ENCODE measurements at regions not wholly inside any gene's neighbourhood (a gene's known extent, or its start where the extent isn't known, plus 50 kb on each side); places are given as distances from the start of the nearest gene placed in this dataset.
"Not testable (repeated sequence)": the region's sequence is repeated elsewhere in the genome, so short reads cannot be mapped to it uniquely, and the experiment has no call there.

- DNase-seq, result not testable (repeated sequence)
Observed at GRCh38 chr15:101876031-101876430, 64.0 kb downstream of the OR4F15 start.

DNA sequence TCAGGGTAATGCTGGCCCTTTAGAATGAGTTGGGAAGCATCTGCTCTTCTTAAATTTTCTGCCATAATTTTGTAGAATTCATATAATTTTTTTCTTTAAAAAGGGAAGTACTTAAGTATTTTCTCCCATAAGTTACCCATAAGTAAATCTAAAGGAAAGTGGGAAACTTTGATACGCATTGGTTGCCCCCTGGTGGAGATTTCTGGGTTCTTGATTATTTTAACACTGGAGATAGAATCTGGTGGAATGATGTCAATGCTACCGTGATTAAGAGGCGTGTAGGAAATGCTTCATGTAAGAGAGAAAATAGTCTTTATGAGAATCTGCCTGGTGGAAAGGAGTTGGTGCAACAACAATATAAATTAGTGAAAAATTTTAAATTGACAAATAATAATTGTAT lies 65.6 kb downstream of the OR4F15 start:
- DNase-seq, result not testable (repeated sequence)

DNA sequence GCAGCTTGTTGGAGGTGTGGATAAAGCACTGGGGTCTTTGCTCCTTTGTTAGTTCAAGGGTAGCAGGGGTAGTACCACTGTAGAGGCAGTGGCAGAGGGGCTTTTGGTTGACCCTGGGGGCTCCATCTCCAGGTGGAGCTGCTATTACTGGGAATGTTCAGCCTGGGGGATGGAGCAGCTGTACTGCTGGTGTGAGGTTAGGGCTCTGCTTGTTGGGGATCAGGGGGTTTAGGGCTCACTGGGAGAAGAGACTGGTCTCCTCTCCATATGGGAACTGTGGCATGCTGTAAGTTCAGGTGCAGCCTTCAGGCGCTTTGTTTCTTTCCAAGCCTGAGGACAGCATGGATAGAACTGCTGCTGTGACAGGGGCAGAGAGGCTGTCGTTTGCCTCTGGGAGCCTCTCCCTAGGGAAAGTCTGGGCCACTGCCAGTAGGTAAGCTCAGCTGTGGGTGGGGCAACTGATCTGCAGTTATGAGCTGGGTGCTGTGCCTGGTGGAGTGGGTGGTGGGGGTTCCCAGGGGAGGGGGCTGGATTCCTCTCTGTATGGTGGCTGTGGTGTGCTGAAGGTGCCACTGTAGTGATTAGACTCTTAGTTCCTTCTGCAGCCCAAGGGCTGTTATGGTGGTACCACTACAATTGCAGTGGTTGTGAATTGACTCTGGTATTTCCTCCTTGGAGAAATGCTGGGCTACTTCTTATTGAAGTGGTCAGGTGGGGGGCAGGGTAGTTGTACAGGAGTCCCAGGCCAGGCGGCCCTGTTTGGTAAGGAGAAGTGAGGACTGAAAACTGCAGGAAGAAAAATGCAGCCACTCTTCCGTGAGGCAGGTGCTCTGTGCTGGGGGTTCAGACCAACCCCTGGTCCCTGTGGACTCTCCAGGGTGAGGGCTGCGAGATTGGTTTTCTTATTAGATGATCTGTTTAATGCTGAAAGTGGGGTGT lies 100.6 kb downstream of the OR4F15 start:
- DNase-seq, result not testable (repeated sequence)

DNA sequence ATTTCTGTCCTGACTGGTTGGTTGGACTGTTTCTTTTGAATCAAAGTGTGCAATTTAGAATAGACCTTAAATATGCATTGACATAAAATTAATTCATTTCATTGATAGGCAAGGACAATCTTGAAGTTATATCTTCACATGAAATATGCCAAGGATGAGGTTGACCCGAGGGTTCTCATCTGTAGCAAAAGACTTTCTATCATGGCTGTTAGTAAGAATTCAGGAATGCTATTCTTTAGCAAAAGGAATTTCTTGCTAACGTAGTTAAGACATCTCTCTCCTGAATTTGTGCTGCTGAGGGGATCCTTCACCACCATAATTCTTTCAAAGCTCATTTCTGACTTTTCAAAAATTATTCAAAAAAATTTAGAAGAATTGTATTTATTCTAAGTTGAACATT lies 112.6 kb downstream of the OR4F15 start:
- DNase-seq, result not testable (repeated sequence)

DNA sequence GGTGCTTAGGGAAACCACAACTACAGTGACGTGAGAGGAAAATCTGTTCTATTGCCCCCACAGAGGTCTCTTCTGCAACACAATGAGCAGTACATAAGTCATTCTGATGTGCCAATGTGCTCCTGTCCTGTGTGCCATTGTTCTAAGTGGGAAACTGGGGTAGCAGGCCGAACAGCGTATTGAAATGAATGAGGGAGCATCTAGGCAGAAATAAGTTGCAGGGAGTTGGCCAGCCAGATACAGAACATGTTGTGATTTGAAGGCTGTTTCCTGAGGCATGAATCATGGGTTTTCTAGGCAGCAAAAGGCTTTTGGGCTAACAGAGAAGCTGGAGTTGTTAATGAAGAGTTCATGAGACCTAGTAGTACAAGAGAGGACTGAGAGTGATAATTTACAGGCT lies 122.5 kb downstream of the OR4F15 start:
- not testable (repeated sequence) for DNase-seq

GRCh38 chr15:101937362-101937761 lies 125.4 kb downstream of the OR4F15 start:
- not testable (repeated sequence) for DNase-seq

GRCh38 chr15:101938555-101938954 lies 126.6 kb downstream of the OR4F15 start:
- not testable (repeated sequence) for DNase-seq

DNA sequence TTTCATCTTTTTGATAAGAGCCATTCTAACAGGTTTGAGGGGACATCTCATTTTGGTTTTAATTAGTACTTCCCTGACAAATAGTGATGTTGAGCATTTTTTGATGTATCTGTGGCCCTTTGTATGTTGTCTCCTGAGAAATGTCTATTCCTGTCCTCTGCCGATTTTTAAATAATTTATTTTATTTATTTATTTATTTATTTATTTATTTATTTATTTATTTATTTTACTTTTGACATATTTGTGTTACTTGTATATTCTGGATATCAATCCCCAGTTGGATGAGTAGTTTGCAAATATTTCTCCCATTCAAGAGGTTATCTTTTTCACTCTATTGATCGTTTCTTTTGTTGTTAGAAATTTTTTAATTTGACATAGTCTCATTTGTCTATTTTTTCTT lies 133.9 kb downstream of the OR4F15 start:
- DNase-seq, result not testable (repeated sequence)

DNA sequence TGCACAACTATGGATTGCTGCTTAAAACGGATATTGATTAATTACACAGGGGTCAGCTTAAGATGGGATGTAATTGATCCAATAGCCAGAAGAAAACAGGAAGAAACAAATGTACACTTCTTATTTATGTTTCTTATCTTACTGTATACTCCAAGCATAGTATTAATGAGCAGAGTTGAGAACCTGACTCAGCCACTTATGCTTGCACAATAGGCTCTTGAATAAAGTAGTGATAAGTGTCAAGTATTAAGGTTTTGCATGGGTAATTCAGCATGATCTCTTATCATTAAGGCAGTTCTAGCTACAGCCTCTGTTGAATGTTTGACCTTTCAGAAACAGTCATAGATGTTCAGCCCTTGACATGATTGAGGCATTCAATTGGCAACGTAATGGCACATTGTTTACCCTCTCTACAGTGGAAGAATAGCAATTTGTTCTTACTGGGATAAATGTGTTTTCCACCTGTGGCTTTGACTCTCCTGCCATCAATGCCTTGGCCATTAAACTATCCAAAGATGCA lies 136.5 kb downstream of the OR4F15 start:
- not testable (repeated sequence) for DNase-seq

DNA sequence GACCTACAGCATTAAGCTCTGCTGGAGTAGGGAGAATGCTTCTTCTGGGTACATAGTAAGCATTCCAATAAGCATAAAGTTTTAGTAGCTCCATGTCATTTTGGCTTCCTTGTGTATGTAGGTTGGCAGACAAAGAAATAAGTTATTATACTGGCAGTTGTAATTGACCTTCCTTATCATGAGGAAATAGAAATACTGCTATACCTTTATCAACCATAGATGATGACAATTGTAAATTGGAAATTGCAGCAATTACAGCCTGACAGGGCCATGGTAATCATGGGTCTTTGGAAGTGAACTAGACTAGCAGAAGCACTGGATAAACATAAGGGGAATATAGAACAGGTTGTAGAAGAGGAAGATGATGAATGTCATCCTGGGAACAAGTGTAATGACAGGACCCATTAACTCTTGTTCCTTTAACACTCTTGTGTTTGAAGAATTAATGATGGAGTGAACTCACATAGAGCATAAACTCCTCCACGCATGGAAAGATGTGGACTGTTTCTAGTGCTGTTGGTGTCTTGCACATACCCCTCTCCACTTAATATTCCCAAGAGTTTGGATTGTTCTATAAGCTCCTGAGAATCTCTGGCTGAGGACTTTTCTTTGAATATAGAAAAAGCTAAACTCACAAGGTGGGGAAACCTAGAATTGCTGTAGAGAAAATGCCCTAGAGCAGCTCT lies 137.5 kb downstream of the OR4F15 start:
- not testable (repeated sequence) for DNase-seq

DNA sequence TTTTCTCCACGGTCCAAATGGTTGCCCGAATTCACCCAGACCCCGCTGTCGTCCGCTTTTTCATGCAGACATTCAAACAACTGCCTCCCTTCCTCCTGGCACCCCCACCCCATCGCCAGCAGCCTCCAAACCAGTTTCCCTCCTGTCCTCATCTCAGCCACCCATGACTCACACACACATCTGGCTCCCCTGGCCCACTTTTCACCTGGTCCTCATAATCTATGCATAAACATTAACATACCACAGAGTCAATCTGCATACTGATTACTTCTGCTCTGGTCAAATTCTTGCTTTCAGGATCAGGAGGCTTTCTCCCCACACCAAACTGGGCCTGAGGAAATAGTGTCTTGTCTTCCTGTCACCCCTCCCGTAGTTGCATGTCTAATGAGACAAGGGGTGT lies 142.0 kb downstream of the OR4F15 start:
- not testable (repeated sequence) for DNase-seq

DNA sequence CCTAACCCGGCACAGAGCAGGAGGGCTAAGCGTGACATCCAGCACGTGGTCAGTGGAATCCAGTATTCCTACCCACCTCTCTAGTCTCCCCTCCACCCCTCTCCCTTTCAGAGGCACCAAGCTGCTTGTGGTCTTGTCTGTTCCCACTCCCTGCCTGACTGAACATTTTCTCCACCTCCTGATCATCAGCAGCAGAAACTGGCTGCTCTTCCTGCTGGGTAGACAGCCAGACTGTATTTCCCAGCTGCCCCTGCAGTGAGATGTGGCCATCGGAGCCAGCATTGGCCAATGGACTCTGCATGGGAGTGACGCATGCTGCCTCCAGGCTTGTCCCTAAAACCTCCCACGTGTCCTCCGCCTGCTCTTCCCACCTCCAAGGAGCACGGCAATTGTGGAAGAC lies 143.8 kb downstream of the OR4F15 start:
- DNase-seq, result not testable (repeated sequence)

- not testable (repeated sequence) for DNase-seq
Observed at GRCh38 chr15:101958656-101959055, 146.7 kb downstream of the OR4F15 start.

DNA sequence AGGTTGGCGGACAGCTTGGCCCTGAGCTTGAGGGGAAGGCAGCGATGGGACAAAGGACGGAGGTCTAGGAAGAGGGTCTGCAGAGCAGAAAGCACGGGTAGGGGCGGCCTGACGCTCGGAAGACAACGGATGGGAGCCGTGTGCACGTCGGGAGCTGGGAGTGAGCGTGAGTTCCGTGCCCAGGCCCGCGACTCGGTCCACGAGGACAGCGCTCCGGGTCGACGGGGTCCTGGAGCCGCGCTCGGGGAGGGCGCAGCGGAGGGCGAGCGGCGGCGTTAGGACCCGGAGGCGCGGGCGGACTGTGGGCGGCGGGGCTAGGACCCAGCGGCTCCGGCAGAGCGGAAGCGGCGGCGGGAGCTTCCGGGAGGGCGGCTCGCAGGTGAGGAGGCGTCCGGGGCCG lies 149.3 kb downstream of the OR4F15 start:
- DNase-seq, result not testable (repeated sequence)

DNA sequence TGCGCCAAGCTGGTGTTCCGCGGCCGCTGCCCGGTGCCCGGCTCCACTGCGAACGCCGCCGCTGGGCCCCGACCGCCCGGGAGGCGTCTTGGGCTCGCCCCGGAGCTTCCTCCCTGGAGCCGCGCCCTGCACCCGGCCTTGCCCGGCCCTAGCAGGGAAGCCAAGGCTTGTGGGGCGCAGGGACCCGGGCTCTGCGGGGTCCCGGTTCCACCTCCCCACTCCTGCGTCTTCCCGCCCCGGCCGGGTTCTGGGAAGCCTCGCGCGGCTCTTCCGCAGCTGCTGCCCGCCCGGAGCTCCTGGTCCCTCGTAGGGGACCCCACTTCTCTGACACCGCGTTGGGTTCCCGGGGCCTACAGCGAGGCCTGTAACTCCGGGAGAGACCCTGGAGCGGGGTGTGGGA lies 149.8 kb downstream of the OR4F15 start:
- not testable (repeated sequence) for DNase-seq

DNA sequence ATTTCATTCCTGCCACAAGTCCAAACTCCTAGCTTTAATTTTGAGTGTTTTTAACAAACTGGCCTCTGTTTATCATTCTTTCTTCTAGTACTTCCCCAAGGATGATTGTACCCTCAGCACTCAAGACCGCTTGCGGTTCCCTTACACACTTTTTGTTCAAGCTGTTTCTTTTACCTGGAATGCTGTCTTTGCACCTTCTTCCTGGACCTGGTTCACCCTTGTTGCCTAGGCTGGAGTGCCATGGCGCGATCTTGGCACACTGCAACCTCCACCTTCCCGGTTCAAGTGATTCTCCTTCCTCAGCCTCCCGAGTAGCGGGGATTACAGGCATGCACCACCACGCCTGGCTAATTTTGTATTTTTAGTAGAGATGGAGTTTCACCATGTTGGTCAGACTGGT lies 151.7 kb downstream of the OR4F15 start:
- not testable (repeated sequence) for DNase-seq

- not testable (repeated sequence) for DNase-seq
Observed at GRCh38 chr15:101965353-101965752, 153.4 kb downstream of the OR4F15 start.

- not testable (repeated sequence) for DNase-seq
Observed at GRCh38 chr15:101965860-101966259, 153.9 kb downstream of the OR4F15 start.

DNA sequence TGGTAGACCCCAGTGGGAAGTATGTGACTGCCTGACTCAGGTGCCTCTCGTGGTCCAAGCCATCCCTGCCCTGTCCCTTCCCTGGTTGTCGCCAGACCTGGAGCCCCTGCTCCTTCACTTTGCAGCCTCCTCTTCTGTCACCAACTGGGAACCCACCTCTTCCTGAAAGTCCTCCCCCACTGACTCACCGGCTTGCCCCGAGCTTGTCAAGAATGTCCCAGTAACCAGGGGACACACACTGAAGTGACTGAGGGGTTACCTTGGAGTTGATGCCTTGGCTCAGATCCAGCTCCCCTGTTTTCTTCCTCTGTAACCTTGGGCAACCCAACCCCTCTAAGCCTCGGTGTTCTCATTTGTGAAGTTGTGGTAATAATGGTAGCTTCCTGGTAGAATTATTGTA lies 155.4 kb downstream of the OR4F15 start:
- not testable (repeated sequence) for DNase-seq

DNA sequence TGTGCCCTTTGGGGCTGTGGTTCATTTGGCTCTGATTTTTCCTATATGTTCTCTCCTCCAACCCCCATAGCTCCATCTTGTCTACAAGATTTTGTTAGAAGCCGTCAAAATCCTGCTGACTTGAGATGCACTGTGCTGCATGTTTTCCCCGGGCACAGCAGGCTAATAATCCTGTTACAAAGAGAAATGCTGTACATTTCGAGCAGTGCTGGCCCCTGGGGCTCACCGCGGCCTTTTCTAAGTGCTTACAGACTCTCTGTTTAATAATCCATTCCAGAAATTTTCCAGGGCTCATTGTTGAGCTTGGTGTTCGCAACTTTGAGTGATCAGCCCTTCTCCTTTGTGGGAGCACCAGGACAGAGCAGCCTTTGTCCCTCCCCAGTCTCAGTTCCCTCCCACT lies 158.6 kb downstream of the OR4F15 start:
- DNase-seq, result not testable (repeated sequence)

- not testable (repeated sequence) for DNase-seq
Observed at GRCh38 chr15:101977281-101977680, 165.3 kb downstream of the OR4F15 start.

DNA sequence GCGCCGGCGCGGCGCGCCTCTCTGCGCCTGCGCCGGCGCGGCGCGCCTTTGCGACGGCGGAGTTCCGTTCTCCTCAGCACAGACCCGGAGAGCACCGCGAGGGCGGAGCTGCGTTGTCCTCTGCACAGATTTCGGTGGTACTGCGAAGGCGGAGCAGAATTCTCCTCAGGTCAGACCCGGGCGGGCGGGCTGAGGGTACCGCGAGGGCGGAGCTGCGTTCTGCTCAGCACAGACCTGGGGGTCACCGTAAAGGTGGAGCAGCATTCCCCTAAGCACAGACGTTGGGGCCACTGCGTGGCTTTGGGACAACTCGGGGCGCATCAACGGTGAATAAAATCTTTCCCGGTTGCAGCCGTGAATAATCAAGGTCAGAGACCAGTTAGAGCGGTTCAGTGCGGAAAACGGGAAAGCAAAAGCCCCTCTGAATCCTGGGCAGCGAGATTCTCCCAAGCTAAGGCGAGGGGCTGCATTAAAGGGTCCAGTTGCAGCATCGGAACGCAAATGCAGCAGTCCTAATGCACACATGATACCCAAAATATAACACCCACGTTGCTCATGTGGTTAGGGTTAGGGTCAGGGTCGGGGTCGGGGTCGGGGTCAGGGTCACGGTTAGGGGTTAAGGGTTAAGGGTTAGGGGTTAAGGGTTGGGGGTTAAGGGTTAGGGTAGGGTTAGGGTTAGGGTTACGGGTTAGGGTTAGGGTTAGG lies 168.4 kb downstream of the OR4F15 start:
- peak; percentile 4 for DNase-seq

Measured in activated gamma-delta T cell treated with Interleukin-2 at 50 U/mL for 16 hours (primary cell).